Limb (tissue), 2 donors: ENCODE measurements at regions not wholly inside any gene's neighbourhood (a gene's known extent, or its start where the extent isn't known, plus 50 kb on each side); places are given as distances from the start of the nearest gene placed in this dataset.

Experiments
- DNase-seq, 2 donors: peaks; one replicate each; pipeline ENCODE4 v3.0.0-alpha.2; 2016; ENCODE audit errors: extremely low spot score in 2 of 2

DNA sequence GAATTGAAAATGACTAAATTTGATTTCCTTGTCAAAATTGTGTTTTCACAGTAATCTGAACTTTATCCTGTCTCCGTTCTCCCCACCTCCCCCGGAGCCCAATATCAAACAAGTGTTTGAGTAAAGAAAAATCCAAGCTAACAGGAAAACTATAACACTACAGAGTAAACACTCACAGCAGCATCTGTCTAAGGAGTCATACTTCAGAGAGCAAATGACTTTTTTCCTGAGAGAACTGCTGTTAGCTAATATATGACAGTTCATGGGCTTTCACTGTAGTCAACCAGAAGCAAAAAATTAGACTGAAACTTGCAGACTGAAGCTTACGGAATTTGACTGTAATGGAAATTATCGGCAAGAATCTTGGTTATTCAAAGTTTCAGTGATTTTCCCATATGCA lies 321.7 kb downstream of the ANKRD50 start:
- DNase-seq, result peak in 1 of 2 donors; percentile 21

DNA sequence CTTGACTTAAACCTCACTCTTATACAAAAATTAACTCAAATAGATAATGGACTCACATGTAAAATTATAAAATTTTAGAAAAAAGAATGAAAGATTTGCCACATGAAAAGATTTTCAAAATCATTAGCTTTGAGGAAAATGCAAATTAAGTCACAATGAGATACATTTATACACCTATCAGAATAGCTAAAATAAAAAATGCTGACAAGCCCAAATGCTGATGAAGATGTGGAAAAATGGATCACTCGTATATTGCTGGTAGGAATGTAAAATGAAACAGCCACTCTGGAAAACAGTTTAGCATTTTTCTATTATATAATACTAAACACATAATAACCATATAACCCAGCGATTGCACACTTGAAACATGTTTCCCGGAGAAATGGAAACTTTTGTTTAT lies 316.2 kb downstream of the ANKRD50 start:
- no peak for DNase-seq

DNA sequence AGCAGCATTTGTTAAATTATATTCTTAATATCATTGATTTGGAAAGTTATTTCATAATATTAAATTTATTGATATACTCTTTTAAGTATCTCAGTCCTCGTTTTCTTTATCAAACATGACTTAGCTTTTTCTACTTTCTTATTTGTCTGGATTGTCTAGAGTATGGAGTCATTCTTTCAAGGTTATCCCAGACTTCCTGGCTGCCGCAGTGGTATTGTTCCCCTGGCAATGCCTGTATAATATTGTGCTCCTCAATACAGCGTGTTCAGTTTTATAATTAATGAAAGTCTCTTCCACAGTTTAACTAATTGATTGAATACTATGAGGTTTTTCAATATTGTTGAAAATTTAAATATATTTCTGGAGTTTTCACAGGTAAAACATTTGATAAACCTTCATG lies 310.9 kb downstream of the ANKRD50 start:
- no peak for DNase-seq

DNA sequence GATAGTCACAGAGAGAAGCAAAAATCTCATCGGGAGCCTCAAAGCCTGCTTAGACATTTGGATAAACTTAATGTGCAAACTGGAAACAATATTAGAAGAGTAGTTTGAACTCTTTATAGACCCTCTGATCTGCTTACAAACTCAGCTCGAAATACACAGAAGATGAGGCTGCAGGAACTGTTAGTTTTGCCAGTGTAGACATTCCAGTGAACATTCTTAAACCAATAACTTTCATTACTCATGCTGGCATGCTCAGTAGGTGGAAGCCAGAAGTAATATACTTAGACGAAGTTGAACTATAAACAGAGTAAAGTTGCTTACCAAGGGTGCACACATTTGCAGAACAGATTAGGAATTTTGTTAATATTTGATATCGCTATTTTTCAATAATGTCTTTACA lies 303.5 kb downstream of the ANKRD50 start:
- DNase-seq, result no peak

DNA sequence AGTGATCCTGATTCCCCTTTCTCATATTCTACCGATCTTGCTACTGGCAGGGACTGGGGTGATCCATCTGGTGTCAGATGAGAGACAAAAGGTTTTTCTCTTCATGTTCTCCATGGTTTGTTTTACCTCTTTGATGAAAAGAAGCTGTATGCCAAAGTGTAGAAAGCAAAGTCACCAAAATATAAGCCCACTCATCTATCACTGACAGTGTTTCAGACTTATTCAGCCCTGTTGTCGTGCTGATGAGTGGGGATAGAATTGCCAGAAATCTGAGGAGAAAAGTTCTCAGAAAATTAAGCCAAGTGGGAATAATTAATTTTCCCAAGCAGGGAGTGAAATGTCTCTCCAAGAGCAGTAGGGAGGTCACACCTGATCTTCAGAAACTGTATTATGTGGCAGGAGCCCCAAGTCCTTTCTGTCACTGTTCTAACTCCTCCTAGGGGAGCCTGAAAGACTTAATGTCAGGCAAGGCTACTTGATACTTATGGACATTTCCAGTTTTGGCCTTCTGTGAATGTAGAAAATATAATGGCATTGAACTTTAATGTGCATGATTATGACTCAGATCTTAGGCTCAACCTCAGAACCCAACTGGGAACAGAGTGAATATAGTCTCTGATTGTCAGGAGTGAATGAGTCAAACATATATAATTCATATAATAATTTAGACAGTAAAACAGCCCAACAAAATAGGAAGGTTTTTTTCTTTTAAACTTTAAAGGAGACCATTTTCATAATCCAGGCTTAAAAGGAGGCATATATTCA lies 298.1 kb downstream of the ANKRD50 start:
- no peak for DNase-seq

DNA sequence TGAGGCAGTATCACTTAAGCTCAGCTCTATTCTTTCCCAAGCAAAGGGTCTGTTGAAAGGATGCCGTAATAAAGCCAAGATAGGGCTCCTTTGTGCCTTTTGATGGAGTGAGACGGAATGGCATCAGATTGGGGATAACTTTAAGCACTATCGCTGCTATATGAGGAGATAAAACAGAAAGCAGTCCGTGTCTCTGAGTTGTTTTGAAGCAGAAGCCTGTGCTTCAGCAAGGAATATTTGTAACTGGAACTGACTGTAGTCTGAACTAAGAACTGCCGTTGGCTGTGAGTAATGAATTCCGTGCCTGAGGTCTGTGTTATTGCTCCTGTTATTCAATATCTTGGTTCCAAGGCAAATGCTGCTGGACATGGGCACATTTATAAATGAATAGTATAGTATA lies 297.4 kb downstream of the ANKRD50 start:
- DNase-seq, result peak in 1 of 2 donors; percentile 33

DNA sequence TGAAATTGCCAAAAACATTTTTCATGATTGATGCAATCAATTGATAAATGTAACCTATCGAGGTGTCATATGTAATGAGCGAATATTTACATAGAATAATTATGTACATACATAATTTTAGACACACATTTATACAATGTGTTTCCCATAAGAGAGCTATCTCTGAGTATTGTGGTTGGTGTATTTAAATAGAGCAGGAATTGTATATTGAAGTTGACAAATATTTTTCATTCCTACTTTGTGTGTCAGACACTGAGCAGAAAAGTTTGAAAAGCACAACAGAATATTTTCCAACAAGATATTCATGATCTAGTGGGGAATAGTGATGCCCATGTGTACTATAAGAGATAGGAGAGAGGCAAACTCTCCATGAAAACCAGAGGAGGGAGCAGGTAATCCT lies 295.2 kb downstream of the ANKRD50 start:
- DNase-seq, result no peak

DNA sequence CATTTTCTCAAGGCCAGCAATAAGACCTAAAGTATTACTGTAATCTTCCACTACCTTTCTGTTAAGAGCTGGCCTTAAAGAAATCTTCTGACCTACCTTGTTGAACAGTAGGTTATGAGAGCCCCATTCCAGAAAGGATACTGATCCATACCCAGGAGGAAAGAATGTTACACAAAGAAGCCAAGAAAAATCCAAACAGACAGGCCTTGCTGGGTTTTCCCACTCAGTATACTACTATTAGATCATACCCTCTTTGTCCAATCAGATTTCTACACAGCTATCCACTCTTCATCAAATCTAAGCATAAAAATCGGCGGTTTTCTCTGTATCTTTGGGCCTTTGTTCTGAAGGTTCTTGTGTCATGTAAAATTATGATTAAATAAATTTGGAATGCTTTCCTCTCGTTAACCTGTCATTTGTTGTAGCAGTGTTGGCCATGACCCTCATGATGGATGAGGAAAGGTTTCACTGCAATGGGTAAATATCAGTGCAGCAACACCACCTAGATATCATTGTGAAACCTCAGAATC lies 292.3 kb downstream of the ANKRD50 start:
- DNase-seq, result no peak

DNA sequence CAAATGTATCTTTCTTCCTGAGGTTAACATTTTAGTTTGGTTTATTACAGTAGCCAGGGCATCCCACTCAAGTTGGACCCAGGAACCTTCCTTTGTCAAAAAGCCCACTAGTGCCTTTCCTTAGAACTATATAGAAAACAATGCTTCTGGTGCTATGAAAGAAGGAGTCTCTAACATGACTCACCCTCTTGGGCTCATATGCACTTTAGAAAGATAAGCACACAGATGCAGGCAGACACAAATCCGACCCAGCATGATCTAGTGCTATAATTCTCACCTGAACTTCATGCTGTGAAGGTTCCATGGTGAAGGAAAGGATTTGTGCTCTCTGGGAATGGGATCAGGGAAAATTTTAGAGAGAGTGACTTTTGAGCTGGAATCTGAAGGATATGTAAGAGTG lies 289.4 kb downstream of the ANKRD50 start:
- no peak for DNase-seq

DNA sequence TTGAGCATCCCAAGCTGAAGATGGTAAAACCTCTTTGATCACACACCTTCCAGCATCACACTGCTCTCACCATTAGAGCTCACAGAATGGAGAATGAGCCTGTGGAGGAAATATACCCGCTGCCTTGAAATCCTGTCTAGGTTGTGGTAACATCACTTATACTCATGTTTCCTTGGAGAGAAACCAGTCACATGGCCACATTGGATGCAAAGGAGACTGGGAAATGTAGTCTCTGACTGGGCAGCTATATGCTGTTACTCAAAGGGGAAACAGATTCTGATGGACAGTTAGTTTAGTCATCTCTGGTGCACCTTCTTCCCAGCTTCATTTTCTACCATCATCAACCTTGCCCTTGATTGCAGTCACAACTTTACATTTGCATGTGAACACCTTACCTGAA lies 286.3 kb downstream of the ANKRD50 start:
- DNase-seq, result no peak

DNA sequence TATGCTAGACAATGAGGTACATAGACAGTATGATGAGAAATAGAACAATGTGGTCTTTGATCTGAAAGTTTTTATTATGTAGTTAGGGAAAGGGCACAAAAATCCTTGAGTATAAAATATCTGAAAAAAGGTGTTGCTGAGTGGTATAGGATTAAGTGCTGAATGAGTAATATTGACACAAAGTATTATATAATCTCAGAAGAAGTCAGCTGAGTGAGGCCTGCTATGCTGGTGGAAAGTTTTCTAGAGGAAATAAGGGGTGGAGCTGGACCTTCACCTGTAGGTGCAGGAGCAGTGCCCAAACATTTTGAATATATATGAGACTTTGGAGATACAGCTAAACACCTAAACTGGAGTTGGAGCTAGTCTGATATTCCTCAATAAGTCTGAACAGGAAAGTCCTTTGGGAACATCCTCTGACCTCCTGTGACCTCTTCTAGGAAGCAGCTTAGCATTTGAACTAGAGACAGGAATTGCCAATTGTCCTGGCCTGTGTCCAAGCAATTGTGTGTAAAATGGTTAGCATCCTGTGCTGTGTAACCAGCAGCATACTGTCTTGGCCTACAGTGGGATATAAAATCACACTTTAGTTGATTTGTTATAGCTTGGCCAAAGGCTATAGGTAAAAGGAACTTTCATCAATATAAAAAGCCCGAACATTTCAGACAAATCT lies 285.3 kb downstream of the ANKRD50 start:
- no peak for DNase-seq

DNA sequence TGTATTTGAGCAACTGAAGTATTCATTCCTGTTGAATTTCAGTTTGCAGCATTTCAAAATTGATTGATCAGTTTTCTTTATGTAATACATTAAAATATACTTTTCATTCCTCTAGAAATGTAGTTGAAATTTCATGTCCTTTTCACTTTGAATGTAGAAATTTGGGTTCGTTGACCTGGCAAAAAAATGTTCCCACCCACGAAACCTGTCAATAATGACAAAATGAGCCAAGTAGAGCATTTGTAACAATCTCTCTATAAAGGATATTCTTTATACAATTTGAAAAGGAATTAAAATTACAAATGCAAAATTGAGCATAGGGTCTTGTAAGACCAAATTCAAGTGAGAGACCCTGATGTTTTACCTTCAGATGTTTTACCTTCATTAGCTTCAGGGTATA lies 283.9 kb downstream of the ANKRD50 start:
- no peak for DNase-seq

DNA sequence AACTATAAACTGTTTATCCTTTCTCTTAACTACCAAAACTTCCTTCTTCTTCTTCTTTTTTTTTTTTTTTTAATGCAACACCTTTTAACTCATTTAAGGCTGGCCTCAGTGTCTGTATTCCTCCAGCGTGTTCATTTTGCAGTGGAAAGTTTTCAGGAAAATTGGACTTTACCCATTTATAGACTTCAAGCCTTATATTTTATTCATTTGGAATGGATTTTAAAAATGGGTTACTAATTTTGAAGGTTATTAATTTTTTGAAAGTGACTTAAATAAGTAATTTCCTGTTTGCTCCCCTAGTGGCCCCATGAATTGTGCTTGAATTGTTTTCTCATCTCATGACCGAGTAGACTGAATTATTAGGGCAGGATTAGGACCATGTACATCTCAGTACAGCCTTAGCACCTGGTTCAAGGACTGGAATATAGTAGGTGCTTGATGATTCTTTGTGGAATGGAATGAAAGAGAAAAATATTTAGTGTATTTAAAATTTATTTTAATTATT lies 282.7 kb downstream of the ANKRD50 start:
- DNase-seq, result no peak

DNA sequence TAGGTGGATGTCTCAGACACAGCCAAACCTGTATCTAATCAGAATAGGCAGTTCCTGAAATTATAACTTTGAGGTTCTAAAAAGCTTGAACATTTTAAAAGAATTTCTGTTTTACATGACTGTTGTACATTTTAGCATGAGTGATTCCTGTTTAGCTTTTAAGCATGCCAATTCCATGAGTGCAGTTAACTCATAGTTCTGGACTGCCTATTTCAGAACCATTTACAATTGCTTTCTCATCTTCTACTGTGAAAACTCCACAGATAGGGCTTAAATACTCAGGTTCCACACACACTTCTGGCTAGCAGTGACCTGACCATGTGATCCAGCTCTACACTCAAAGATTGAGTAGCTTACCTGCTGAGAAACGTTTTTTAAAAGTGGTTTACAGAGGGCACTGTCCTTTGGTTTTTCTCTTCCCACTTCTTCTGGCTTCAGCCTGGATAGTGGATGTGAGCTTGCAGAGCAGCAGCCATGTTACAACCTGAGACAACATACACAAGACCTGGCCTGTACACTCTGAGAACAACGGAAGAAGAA lies 280.8 kb downstream of the ANKRD50 start:
- DNase-seq, result no peak

DNA sequence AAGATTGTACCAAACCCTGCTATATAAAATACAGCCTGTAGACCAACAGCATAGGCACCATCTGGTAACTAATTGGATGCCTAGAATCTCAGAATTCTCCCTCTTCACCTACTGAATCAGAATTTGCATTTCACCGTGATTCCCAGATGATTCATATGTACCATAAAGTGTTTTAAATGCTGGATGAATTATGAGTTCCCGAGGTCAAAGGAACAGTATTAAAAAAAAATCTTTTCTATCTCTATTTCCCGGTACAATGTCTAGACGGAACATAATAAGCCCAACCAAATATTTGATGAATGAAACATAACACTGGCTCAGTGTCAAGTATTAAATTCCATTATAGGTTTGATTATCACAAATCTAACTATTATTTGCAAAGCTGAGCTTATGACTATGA lies 280.0 kb downstream of the ANKRD50 start:
- DNase-seq, result no peak

DNA sequence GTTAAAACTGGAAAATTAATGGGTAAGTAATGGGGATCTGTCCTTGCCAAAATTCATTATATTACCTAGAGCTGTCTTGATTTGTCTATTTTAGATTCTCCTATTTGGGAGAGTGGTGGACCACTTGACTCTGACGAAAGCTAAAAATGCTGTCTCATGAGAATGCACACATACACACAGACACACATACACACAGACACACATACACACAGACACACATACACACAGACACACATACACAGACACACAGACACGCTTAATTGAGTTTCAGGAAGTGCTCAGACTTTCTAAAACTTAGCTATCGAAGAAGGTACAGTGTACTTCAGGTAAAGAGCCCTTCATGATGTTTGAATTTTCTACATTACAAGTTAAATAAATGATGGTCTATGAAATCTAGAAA lies 279.5 kb downstream of the ANKRD50 start:
- DNase-seq, result no peak

DNA sequence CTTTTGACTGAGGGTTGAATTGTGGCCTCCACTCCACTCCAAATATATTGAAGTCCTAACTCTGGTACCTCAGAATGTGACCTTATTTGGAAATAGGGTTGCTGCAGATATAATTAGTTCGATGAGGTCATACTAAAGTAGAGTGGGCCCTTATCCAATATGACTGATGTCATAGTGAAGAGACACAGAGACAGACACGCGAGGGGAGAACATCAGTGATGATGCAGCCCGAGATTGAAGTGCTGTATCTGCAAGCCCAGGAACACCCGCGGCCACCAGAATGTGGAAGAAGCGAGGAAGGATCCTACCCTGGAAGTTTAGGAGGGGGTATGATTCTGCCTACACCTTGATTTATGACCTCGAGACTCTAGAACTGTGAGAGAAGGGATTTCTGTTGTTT lies 279.0 kb downstream of the ANKRD50 start:
- no peak for DNase-seq

DNA sequence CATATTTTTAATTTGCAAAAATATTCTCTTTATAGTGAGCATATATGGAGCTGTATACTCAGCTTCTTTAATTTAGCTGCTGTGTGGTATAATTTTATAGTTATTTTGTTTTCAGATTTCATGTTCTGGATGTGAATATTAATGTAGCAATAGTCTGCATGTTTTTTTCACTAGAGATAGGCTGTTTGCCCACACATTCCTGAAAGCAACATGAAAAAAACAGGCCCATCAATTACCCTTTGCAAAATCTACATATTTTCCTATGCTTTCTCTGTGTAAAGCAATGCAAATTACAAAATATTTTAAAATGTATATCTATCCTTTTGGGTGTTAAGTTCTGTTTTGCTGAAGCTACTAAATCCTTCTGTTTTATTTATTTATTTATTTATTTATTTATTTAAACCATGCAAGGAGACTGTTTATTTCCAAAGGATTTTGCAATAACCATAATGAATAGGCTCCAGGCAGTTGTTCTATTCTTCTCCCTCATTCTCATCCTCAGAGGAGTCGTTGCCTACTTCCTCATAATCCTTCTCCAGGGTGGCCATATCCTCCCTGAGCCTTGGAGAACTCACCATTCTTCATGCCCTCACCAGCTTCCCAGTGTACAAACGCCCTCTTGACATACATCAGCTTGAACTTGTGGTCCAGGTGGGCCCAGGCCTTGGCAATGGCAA lies 277.1 kb downstream of the ANKRD50 start:
- DNase-seq, result no peak

DNA sequence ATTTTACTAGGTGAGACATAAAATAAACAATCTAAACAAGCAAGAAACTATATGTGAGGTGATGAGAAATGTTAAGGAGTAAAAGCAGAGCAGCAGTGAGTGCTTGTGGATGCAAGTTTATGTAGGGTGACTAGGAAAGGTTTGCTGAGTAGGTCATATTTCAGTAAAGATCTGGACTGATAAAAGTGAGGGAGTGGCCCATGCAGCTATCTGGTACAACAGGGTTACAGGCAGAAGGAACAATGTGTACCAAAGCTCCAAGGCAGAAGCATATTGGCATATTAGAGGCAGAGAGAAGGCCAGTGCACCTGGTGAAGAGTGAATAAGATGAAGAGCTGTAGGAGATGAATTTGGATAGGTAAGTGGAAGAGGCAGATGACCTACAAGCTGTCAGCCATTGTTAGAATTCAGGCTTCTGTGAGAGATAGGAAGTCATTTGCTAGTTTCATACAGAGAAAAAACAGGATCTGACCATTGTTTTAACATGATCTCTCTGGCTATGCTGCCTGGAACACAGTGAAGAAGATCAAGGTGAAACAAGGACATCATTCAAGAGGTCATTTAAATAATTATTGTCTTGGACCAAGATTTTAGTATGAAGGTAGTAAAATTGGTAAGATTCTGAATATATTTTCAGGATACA lies 274.6 kb downstream of the ANKRD50 start:
- DNase-seq, result no peak

DNA sequence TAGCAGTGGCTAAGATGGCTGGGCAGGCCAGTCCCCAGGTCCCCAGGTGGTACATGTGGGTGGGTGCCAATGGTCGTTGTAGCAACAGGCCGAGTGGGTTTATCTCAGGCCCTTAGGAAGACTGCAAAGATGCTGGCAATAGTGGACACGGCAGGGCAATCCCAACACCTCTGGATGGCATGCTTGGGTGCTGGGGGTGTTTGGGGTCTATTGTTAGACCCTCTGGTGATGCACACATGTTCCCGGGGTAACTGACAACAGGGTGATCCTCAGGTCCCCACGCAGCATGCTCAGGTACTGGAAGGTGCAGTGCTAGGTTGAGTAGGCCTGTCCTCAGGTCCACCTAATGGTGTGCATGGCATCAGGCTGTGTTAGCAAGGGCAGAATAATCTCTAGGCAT lies 267.5 kb downstream of the ANKRD50 start:
- DNase-seq, result no peak

DNA sequence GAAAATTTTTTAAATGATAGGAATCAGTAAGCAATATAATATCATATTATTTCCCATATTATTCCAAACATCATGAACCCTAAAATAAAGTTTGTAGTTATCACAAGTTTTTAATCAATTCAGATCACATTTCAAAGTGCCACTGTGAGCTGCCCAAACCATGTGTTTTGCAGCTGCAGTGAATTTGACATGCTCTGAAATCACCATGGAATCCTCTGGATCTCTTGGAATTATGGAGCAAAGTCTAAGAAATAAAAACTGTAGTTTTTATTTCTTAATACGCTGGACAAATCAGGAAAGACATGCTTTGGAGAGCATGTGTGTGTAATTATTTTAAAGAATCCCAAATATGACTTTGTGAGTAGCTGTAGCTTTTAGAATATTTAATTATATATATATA lies 262.7 kb downstream of the ANKRD50 start:
- no peak for DNase-seq
